Mesendoderm (in vitro differentiated cells): ENCODE measurements at regions not wholly inside any gene's neighbourhood (a gene's known extent, or its start where the extent isn't known, plus 50 kb on each side); places are given as distances from the start of the nearest gene placed in this dataset.
A peak's percentile ranks its signal among the peaks of the same experiment; 100 is the strongest.

ENCODE experiments used
- DNase-seq: peaks from one replicate; pipeline ENCODE4 v3.0.0; 2013
- H2AK5ac ChIP-seq: 2 replicates; pipeline ENCODE4 v1.6.1; 2013; ENCODE audit warnings: low read length, inconsistent platforms
- H2BK120ac ChIP-seq: 2 replicates; pipeline ENCODE4 v1.6.1; 2013; ENCODE audit warnings: low read depth, mild to moderate bottlenecking, low read length, moderate library complexity, mixed read lengths
- H2BK15ac ChIP-seq: replicated peaks from 2 replicates; pipeline ENCODE4 v1.6.1; 2013; ENCODE audit warnings: low read depth, mild to moderate bottlenecking, moderate library complexity
- H2BK5ac ChIP-seq: 2 replicates; pipeline ENCODE4 v1.6.1; 2013; ENCODE audit warnings: low read length, inconsistent platforms
- H3K18ac ChIP-seq: 2 replicates; pipeline ENCODE4 v1.6.1; 2013; ENCODE audit warnings: mild to moderate bottlenecking, low read length, mixed read lengths
- H3K23ac ChIP-seq: one replicate; pipeline ENCODE4 v1.6.1; 2013; ENCODE audit warnings: low read length
- H3K27ac ChIP-seq: 2 replicates; pipeline ENCODE4 v1.5.1; 2013; ENCODE audit warnings: low read depth, mild to moderate bottlenecking, inconsistent platforms, low read length, moderate library complexity
- H3K27me3 ChIP-seq: 2 replicates; pipeline ENCODE4 v1.6.1; 2013; ENCODE audit warnings: low read length, control low read depth, mild to moderate bottlenecking, inconsistent platforms; ENCODE audit not compliant: insufficient read depth, poor library complexity
- H3K36me3 ChIP-seq: 2 replicates; pipeline ENCODE4 v1.6.1; 2013; ENCODE audit warnings: low read length, inconsistent platforms; ENCODE audit not compliant: control insufficient read depth, insufficient read depth
- H3K4ac ChIP-seq: one replicate; pipeline ENCODE4 v1.6.1; 2013; ENCODE audit warnings: low read depth, mild to moderate bottlenecking, low read length, moderate library complexity
- H3K4me1 ChIP-seq: 2 replicates; pipeline ENCODE4 v1.6.1; 2013; ENCODE audit warnings: low read depth, low read length, inconsistent platforms; ENCODE audit not compliant: control insufficient read depth
- H3K4me2 ChIP-seq: 2 replicates; pipeline ENCODE4 v1.6.1; 2013; ENCODE audit warnings: low read length
- H3K4me3 ChIP-seq: 2 replicates; pipeline ENCODE4 v1.5.1; 2013; ENCODE audit warnings: mild to moderate bottlenecking, low read length
- H3K56ac ChIP-seq: one replicate; pipeline ENCODE4 v1.6.1; 2013; ENCODE audit warnings: low read length
- H3K79me1 ChIP-seq: 2 replicates; pipeline ENCODE4 v1.6.1; 2013; ENCODE audit warnings: low read length, inconsistent platforms
- H3K79me2 ChIP-seq: 2 replicates; pipeline ENCODE4 v1.6.1; 2013; ENCODE audit warnings: mild to moderate bottlenecking, low read length; ENCODE audit not compliant: control insufficient read depth, insufficient read depth
- H3K9ac ChIP-seq: 2 replicates; pipeline ENCODE4 v1.6.1; 2013; ENCODE audit warnings: low read length, inconsistent platforms
- H4K5ac ChIP-seq: one replicate; pipeline ENCODE4 v1.6.1; 2013; ENCODE audit warnings: low read length
- H4K8ac ChIP-seq: one replicate; pipeline ENCODE4 v1.6.1; 2013; ENCODE audit warnings: low read depth, mild to moderate bottlenecking, control low read depth, low read length, moderate library complexity
- WGBS: extraction: QIAGEN DNeasy Blood & Tissue Kit; methylation state at CpG from one replicate; pipeline ENCODE4 v1.1.7; 2013; ENCODE audit warnings: low lambda C conversion rate, missing lambda C conversion rate; ENCODE audit not compliant: insufficient coverage; ENCODE audit errors: extremely low coverage; 5-methylcytosine and 5-hydroxymethylcytosine counted together

GRCh38 chr11:119803139-119803538 lies 74.1 kb upstream of the NECTIN1 start:
- no peaks in the 10 kb centered on the region for H3K79me1 ChIP-seq
- no peaks in the 10 kb centered on the region for H3K4me1 ChIP-seq
- H4K5ac ChIP-seq, result no peak overlapping the region
- no peak overlapping the region for H3K4me3 ChIP-seq
- H2AK5ac ChIP-seq, result no peak overlapping the region
- no peak overlapping the region for H3K4ac ChIP-seq
- no peak overlapping the region for H3K27ac ChIP-seq
- DNase-seq, result no peak
- no peak overlapping the region for H3K56ac ChIP-seq
- no peak overlapping the region for H4K8ac ChIP-seq
- H2BK120ac ChIP-seq, result no peak overlapping the region
- H2BK5ac ChIP-seq, result no peak overlapping the region
- no peak overlapping the region for H3K4me2 ChIP-seq
- H3K36me3 ChIP-seq, result no peaks in the 10 kb centered on the region
- no peak overlapping the region for H3K18ac ChIP-seq
- no peak overlapping the region for H2BK15ac ChIP-seq
- no CpG with 5 or more reads among the region's 6 CpGs for WGBS
- H3K9ac ChIP-seq, result no peak overlapping the region
- no peaks in the 10 kb centered on the region for H3K79me2 ChIP-seq
- no peak overlapping the region for H3K23ac ChIP-seq
- H3K27me3 ChIP-seq, result no peaks in the 10 kb centered on the region

GRCh38 chr11:119802670-119803069 lies 73.7 kb upstream of the NECTIN1 start:
- no peaks in the 10 kb centered on the region for H3K27me3 ChIP-seq
- no peaks in the 10 kb centered on the region for H3K36me3 ChIP-seq
- H3K9ac ChIP-seq, result no peak overlapping the region

GRCh38 chr11:119800619-119801018 lies 71.6 kb upstream of the NECTIN1 start:
- H3K79me2 ChIP-seq, result no peaks in the 10 kb centered on the region
- no peak overlapping the region for H3K4me2 ChIP-seq
- no peak overlapping the region for H2BK120ac ChIP-seq
- no peak overlapping the region for H3K4me3 ChIP-seq
- no peaks in the 10 kb centered on the region for H3K36me3 ChIP-seq
- H3K27me3 ChIP-seq, result no peaks in the 10 kb centered on the region
- no peak overlapping the region for H3K18ac ChIP-seq
- no peak overlapping the region for H4K8ac ChIP-seq
- no peak overlapping the region for H3K27ac ChIP-seq
- H3K4ac ChIP-seq, result no peak overlapping the region
- no peak for DNase-seq
- H3K23ac ChIP-seq, result no peak overlapping the region
- peaks cover 3% of the 10 kb centered on the region for H3K4me1 ChIP-seq
- no peak overlapping the region for H3K9ac ChIP-seq
- no peaks in the 10 kb centered on the region for H3K79me1 ChIP-seq
- H2AK5ac ChIP-seq, result no peak overlapping the region
- no peak overlapping the region for H2BK15ac ChIP-seq
- H2BK5ac ChIP-seq, result no peak overlapping the region
- H4K5ac ChIP-seq, result no peak overlapping the region
- WGBS, result no CpG with 5 or more reads among the region's 5 CpGs
- H3K56ac ChIP-seq, result no peak overlapping the region

More at GRCh38 chr11:119802670-119803069, 73.7 kb upstream of the NECTIN1 start:
- H3K4me2 ChIP-seq, result no peak overlapping the region
- H3K18ac ChIP-seq, result no peak overlapping the region
- no peaks in the 10 kb centered on the region for H3K4me1 ChIP-seq
- H2BK120ac ChIP-seq, result no peak overlapping the region
- no peak overlapping the region for H4K5ac ChIP-seq
- no peak overlapping the region for H4K8ac ChIP-seq
- no peak overlapping the region for H2BK15ac ChIP-seq
- no peak overlapping the region for H3K4me3 ChIP-seq
- no peak overlapping the region for H2AK5ac ChIP-seq
- no peak for DNase-seq
- no CpG with 5 or more reads among the region's 5 CpGs for WGBS
- H3K79me1 ChIP-seq, result no peaks in the 10 kb centered on the region
- H3K56ac ChIP-seq, result no peak overlapping the region
- no peak overlapping the region for H2BK5ac ChIP-seq
- H3K27ac ChIP-seq, result no peak overlapping the region
- H3K79me2 ChIP-seq, result no peaks in the 10 kb centered on the region
- H3K4ac ChIP-seq, result no peak overlapping the region
- H3K23ac ChIP-seq, result no peak overlapping the region

- no peak overlapping the region for H2BK15ac ChIP-seq
- H3K27me3 ChIP-seq, result no peaks in the 10 kb centered on the region
- H3K4ac ChIP-seq, result no peak overlapping the region
- H4K8ac ChIP-seq, result no peak overlapping the region
- H3K4me3 ChIP-seq, result no peak overlapping the region
- H3K4me2 ChIP-seq, result no peak overlapping the region
- no peak overlapping the region for H3K18ac ChIP-seq
- H3K79me2 ChIP-seq, result no peaks in the 10 kb centered on the region
- no peak overlapping the region for H3K9ac ChIP-seq
- no peak overlapping the region for H2BK5ac ChIP-seq
- no peak overlapping the region for H3K23ac ChIP-seq
- no peak overlapping the region for H3K27ac ChIP-seq
- no peaks in the 10 kb centered on the region for H3K36me3 ChIP-seq
- peaks cover 6% of the 10 kb centered on the region for H3K4me1 ChIP-seq
- no peak overlapping the region for H2BK120ac ChIP-seq
- no peak overlapping the region for H4K5ac ChIP-seq
- no peaks in the 10 kb centered on the region for H3K79me1 ChIP-seq
- DNase-seq, result no peak
- no peak overlapping the region for H3K56ac ChIP-seq
- H2AK5ac ChIP-seq, result no peak overlapping the region
- no CpG with 5 or more reads among the region's 2 CpGs for WGBS
Measured at GRCh38 chr11:119800171-119800570, 71.2 kb upstream of the NECTIN1 start.

GRCh38 chr11:119798656-119799055 lies 69.7 kb upstream of the NECTIN1 start:
- H3K4me1 ChIP-seq, result peaks cover 6% of the 10 kb centered on the region
- no peaks in the 10 kb centered on the region for H3K27me3 ChIP-seq
- no peak for DNase-seq
- no peaks in the 10 kb centered on the region for H3K36me3 ChIP-seq
- no peak overlapping the region for H3K56ac ChIP-seq
- H2AK5ac ChIP-seq, result no peak overlapping the region
- no peak overlapping the region for H3K4ac ChIP-seq
- H2BK5ac ChIP-seq, result no peak overlapping the region
- H3K4me2 ChIP-seq, result no peak overlapping the region
- no peak overlapping the region for H3K23ac ChIP-seq
- H2BK120ac ChIP-seq, result no peak overlapping the region
- H4K5ac ChIP-seq, result no peak overlapping the region
- no peak overlapping the region for H3K27ac ChIP-seq
- H3K4me3 ChIP-seq, result no peak overlapping the region
- H3K9ac ChIP-seq, result no peak overlapping the region
- H4K8ac ChIP-seq, result no peak overlapping the region
- WGBS, result no CpG with 5 or more reads among the region's 3 CpGs
- no peak overlapping the region for H3K18ac ChIP-seq
- no peaks in the 10 kb centered on the region for H3K79me1 ChIP-seq
- no peak overlapping the region for H2BK15ac ChIP-seq
- H3K79me2 ChIP-seq, result no peaks in the 10 kb centered on the region

- no peak overlapping the region for H3K18ac ChIP-seq
- no peaks in the 10 kb centered on the region for H3K79me2 ChIP-seq
- WGBS, result no CpG with 5 or more reads among the region's 4 CpGs
- no peaks in the 10 kb centered on the region for H3K79me1 ChIP-seq
- H4K8ac ChIP-seq, result no peak overlapping the region
- no peak overlapping the region for H2BK5ac ChIP-seq
- no peak overlapping the region for H3K23ac ChIP-seq
- peaks cover 6% of the 10 kb centered on the region for H3K4me1 ChIP-seq
- H4K5ac ChIP-seq, result no peak overlapping the region
- DNase-seq, result peak; percentile 57
- no peak overlapping the region for H3K56ac ChIP-seq
- H3K9ac ChIP-seq, result no peak overlapping the region
- H3K27ac ChIP-seq, result no peak overlapping the region
- H3K4ac ChIP-seq, result no peak overlapping the region
- H3K36me3 ChIP-seq, result no peaks in the 10 kb centered on the region
- no peak overlapping the region for H2BK15ac ChIP-seq
- no peak overlapping the region for H3K4me3 ChIP-seq
- no peak overlapping the region for H3K4me2 ChIP-seq
- H2BK120ac ChIP-seq, result no peak overlapping the region
- no peak overlapping the region for H2AK5ac ChIP-seq
- no peaks in the 10 kb centered on the region for H3K27me3 ChIP-seq
Measured at GRCh38 chr11:119797736-119798135, 68.7 kb upstream of the NECTIN1 start.
